Central memory CD4-positive, alpha-beta T cell (primary cell): ENCODE measurements at regions not wholly inside any gene's neighbourhood (a gene's known extent, or its start where the extent isn't known, plus 50 kb on each side); places are given as distances from the start of the nearest gene placed in this dataset.

Experiments used
- DNase-seq: peaks from one replicate; pipeline ENCODE4 v3.0.0; 2022

GRCh38 chr11:116468699-116469098 is 304.1 kb downstream of the BUD13 start:
- DNase-seq: no peak

- DNase-seq: no peak
Observed at GRCh38 chr11:116467823-116468222, 305.0 kb downstream of the BUD13 start.

GRCh38 chr11:116466801-116467200 is 306.0 kb downstream of the BUD13 start:
- DNase-seq: no peak

- DNase-seq: no peak
Observed at GRCh38 chr11:116466191-116466590, 306.6 kb downstream of the BUD13 start.

GRCh38 chr11:116465056-116465455 is 307.7 kb downstream of the BUD13 start:
- no peak for DNase-seq

GRCh38 chr11:116461789-116462188 is 311.0 kb downstream of the BUD13 start:
- DNase-seq: no peak

GRCh38 chr11:116460156-116460920 is 312.4 kb downstream of the BUD13 start:
- no peak for DNase-seq

- no peak for DNase-seq
Observed at GRCh38 chr11:116459185-116460045, 313.4 kb downstream of the BUD13 start.

GRCh38 chr11:116458546-116458945 is 314.2 kb downstream of the BUD13 start:
- DNase-seq: no peak

- DNase-seq: no peak
Observed at GRCh38 chr11:116457336-116458007, 315.3 kb downstream of the BUD13 start.

GRCh38 chr11:116454951-116455350 is 317.8 kb downstream of the BUD13 start:
- no peak for DNase-seq

GRCh38 chr11:116454020-116454645 is 318.7 kb downstream of the BUD13 start:
- no peak for DNase-seq

- DNase-seq: no peak
Observed at GRCh38 chr11:116452461-116452860, 320.3 kb downstream of the BUD13 start.

- no peak for DNase-seq
Observed at GRCh38 chr11:116449522-116449921, 323.3 kb downstream of the BUD13 start.

GRCh38 chr11:116446048-116446941 is 326.5 kb downstream of the BUD13 start:
- no peak for DNase-seq

- DNase-seq: no peak
Observed at GRCh38 chr11:116445108-116446047, 327.4 kb downstream of the BUD13 start.

GRCh38 chr11:116442238-116442752 is 330.5 kb downstream of the BUD13 start:
- no peak for DNase-seq

- no peak for DNase-seq
Observed at GRCh38 chr11:116439361-116439677, 333.5 kb downstream of the BUD13 start.

- DNase-seq: no peak
Observed at GRCh38 chr11:116438651-116439360, 334.0 kb downstream of the BUD13 start.

GRCh38 chr11:116434986-116435385 is 337.8 kb downstream of the BUD13 start:
- DNase-seq: no peak
